ENCODE measurements at regions not wholly inside any gene's neighbourhood (a gene's known extent, or its start where the extent isn't known, plus 50 kb on each side); places are given as distances from the start of the nearest gene placed in this dataset.

- intact Hi-C loops (cut with DNase I), result no loop called here
- DNase-seq, result peak in 4 of 42 donors; percentile 18 to 40 (median 32)
These were observed 244.9 kb upstream of the MYT1L start for GRCh38 chr2:2575870-2576386.

DNA sequence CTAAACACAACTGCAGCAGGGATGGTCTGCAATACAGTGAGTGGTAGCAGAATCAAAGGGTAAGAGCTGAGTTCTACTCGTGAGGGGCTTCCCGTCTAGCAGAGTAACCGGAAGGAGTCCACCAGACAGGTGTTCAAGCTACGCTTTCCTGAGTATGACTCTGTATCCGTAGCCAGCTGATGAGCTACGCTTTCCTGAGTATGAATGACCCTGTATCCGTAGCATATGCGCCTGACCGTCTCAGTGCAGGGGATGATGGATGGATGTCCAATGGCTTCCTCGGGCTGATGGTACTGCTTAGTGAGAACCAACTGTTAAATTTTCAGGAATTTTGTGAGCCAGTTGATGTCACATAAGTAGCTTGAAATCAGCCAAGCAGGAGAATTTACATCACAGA, 244.1 kb upstream of the MYT1L start:
- intact Hi-C loops (cut with DNase I), result no loop called here

GRCh38 chr2:2574401-2575180, 243.5 kb upstream of the MYT1L start:
- DNase-seq, result peak in 4 of 42 donors; percentile 11 to 39 (median 24)
- intact Hi-C loops (cut with DNase I), result no loop called here

More for the DNA sequence above, 244.1 kb upstream of the MYT1L start:
- peak in 3 of 42 donors; percentile 13 to 38 (median 26) for DNase-seq

DNA sequence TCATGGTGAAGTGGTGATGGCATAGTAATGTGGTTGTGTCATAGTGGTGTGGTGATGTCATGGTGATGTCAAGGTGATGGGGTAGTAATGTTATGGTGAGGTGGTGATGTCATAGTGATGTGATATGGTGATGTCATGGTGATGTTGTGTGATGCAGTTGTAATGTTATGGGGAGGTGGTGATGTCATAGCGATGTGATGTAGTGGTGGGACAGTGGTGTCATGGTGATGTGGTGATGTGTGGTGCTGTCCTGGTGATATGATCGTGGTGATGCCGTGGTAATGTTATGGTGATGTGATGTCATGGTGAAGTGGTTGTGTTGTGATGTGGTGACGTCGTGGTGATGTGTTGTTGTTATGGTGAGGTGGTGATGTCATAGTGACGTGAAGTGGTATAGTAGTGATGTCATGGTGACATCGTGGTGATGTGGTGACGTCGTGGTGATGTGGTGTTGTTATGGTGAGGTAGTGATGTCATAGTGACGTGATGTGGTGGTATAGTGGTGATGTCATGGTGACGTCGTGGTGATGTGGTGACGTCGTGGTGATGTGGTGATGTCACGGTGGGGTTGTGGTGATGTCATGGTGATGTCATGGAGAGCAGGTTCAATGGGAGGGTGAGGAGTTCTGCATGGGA, 242.7 kb upstream of the MYT1L start:
- peak in 2 of 42 donors; percentile 3 to 30 for DNase-seq
- intact Hi-C loops (cut with DNase I), result no loop called here

DNA sequence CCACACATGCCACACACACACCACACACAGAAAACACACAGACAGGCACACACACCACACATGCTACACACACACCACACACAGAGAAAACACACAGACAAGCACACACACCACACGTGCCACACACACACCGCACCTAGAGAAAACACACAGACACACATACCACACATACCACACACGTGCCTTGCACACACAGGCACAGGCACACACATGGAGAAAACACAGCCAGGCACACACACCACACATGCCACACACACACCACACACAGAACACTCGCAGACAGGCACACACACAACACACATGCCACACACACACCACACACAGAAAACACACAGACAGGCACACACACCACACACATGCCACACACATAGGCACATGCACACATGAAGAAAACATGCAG, 242.1 kb upstream of the MYT1L start:
- intact Hi-C loops (cut with DNase I), result no loop called here
- DNase-seq, result peak in 1 of 42 donors; percentile 7

DNA sequence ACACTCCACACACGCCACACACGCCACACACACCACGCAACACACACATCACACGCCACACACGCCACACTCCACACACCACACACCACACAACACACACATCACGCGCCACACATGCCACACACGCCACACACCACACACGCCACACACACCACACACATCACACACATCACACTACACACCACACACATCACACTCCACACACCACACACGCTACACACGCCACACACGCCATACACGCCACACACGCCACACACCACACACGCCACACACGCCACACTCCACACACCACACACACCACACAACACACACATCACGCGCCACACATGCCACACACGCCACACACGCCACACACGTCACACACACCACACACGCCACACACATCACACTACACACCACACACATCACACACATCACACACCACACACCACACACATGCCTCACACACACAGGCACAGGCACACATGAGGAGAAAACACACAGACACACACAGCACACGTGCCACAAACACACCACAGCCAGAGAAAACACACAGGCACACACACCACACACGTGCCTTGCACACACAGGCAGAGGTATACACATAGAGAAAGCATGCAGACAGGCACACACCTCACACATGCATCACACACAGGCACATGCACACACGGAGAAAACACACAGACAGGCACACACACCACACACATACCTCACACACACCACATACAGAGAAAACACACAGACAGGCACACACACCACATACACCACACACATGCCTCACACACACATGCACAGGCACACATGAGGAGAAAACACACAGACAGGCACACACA, 241.5 kb upstream of the MYT1L start:
- peak in 2 of 42 donors; percentile 1 to 7 for DNase-seq
- intact Hi-C loops (cut with DNase I), result no loop called here

DNA sequence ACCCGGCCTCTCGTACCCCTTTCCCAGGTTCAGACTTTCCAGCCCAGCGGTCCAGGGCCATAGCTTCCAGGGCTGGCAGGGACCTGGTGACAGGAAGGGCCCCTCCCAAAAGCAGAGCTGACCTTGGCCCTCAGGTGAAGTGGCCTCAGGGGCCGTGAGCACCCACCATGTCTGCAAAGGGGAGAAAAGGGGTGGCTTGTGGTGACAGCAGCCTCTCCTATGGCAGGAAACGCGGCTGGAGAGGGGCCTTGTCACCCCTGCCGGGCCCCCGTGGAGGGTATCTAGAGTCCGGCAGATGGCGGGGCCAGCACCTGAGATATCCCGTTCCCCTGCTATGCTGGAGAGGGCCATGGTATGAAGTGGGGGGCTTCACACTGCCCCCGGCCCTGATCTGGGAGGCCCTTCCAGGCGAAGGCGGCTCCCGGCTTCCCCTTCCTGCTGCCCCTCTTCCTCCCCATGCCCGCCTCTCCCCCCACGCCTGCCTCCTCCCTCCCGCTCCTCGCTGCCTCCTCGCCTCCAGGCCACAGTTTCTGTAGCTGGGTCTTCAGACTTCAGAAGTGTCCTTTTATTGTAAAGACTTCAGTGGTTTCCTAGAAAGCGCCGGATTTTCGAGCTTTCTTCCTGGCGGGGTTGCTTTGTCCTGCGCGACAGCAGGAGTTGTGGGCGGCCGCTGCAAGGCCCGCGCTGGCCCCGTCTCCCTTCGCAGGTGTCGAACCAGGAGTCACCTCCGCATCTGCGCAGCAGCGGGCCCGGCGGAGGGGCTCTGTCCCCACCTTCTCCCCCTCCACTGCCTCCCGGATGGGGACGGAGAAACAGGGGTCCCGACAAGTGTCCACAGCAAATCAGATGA, 240.5 kb upstream of the MYT1L start:
- peak in 5 of 42 donors; percentile 3 to 36 (median 30) for DNase-seq

GRCh38 chr2:2570871-2571270, 239.8 kb upstream of the MYT1L start:
- intact Hi-C loops (cut with DNase I), result no loop called here

More for the DNA sequence above, 240.5 kb upstream of the MYT1L start:
- intact Hi-C loops (cut with DNase I), result no loop called here

DNA sequence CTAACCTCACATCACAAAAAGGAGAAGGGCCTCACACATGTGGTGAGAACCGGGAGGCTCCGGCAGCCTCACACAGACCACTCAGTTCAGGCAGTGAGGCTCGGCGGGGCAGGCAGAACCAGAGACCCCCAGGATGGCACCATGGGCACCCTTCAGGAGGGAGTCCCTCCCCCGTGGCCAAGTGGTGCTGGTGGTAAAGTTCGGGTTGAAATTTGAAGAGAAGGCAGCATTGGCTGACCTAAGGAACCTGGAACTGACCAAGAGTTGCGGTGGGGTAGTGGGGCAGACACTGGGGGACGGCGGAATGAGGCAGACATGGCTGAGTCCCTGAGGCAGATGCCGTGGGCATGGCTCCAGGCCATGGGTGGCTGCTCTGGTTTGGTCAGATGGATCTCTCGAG, 239.3 kb upstream of the MYT1L start:
- DNase-seq, result peak in 5 of 42 donors; percentile 3 to 31 (median 19)
- intact Hi-C loops (cut with DNase I), result no loop called here

More at GRCh38 chr2:2570871-2571270, 239.8 kb upstream of the MYT1L start:
- peak in 4 of 42 donors; percentile 4 to 18 (median 8) for DNase-seq

GRCh38 chr2:2569836-2570235, 238.8 kb upstream of the MYT1L start:
- peak in 4 of 42 donors; percentile 6 to 26 (median 18) for DNase-seq
- intact Hi-C loops (cut with DNase I), result no loop called here

GRCh38 chr2:2569306-2569705, 238.2 kb upstream of the MYT1L start:
- intact Hi-C loops (cut with DNase I), result no loop called here
- peak in 3 of 42 donors; percentile 8 to 41 (median 20) for DNase-seq

DNA sequence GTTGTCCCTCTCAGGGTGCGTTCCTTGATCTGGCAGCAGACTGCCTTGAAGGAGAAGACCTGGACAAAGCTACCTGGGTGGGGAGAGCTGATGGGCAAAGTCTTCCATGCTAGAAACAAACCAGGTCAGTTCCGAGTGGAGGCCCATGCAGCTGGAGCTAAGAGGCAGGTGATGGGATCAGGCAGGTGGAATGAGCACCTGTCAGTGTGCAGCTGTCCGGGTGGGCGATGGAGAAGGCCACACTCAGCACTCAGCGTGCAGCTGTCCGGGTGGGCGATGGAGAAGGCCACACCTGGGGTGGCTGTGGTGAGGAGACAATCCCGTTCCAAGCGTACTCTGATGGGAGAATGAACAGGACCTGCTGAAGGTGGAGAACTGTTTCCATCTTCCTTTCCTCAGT, 237.3 kb upstream of the MYT1L start:
- intact Hi-C loops (cut with DNase I), result no loop called here
- peak in 2 of 42 donors; percentile 8 to 19 for DNase-seq

GRCh38 chr2:2567776-2568175, 236.7 kb upstream of the MYT1L start:
- peak in 1 of 42 donors; percentile 32 for DNase-seq
- intact Hi-C loops (cut with DNase I), result no loop called here

GRCh38 chr2:2566396-2567323, 235.6 kb upstream of the MYT1L start:
- peak in 2 of 42 donors; percentile 9 to 26 for DNase-seq

GRCh38 chr2:2565671-2566070, 234.6 kb upstream of the MYT1L start:
- DNase-seq, result peak in 2 of 42 donors; percentile 12 to 35
- intact Hi-C loops (cut with DNase I), result no loop called here

More at GRCh38 chr2:2566396-2567323, 235.6 kb upstream of the MYT1L start:
- intact Hi-C loops (cut with DNase I), result no loop called here

- DNase-seq, result peak in 21 of 42 donors; percentile 14 to 67 (median 43)
- intact Hi-C loops (cut with DNase I), result no loop called here
These were observed 233.4 kb upstream of the MYT1L start for GRCh38 chr2:2564300-2565078.
